ENCODE measurements at regions not wholly inside any gene's neighbourhood (a gene's known extent, or its start where the extent isn't known, plus 50 kb on each side); places are given as distances from the start of the nearest gene placed in this dataset.
"Not testable (repeated sequence)": the region's sequence is repeated elsewhere in the genome, so short reads cannot be mapped to it uniquely, and the experiment has no call there.

GRCh38 chr1:191511480-191511879 is 646.8 kb upstream of the RGS18 start:
- DNase-seq (ENCODE audit: low spot score); H3K4me2 ChIP-seq (ENCODE audit: low read depth, low read length); H3K27me3 ChIP-seq (ENCODE audit: control insufficient read depth in 1 of 2, insufficient read depth in 2 of 2, low read length in 2 of 2); H3K79me2 ChIP-seq (ENCODE audit: insufficient read depth, low read length); H3K4me3 ChIP-seq (replicated peaks in 1 of 3; ENCODE audit: insufficient read depth in 1 of 3, low read depth in 2 of 3, low read length in 3 of 3); H2AFZ ChIP-seq (ENCODE audit: low read length); in situ Hi-C loops (cut with HindIII; ENCODE audit: extremely low pct_ligation_motif_present, low pct_unique_long_range_greater_than_20kb); H3K9ac ChIP-seq (ENCODE audit: insufficient read depth, low read depth, low read length); H3K9me3 ChIP-seq (ENCODE audit: low read length); FAIRE-seq; ATAC-seq; intact Hi-C loops (cut with micrococcal nuclease; ENCODE audit: unreplicated experiment); CTCF ChIA-PET (ENCODE audit: low intra/inter-chr PET ratio, low total read pairs); H3K27ac ChIP-seq (ENCODE audit: extremely low read length, insufficient read depth, low read length); POLR2A ChIA-PET; BruUV-seq (replicated peaks); H3K36me3 ChIP-seq (replicated peaks in 1 of 2; ENCODE audit: control insufficient read depth in 1 of 2, insufficient read depth in 2 of 2, low read length in 2 of 2); H3K4me1 ChIP-seq (ENCODE audit: insufficient read depth, low read length); H4K20me1 ChIP-seq (ENCODE audit: insufficient read depth, low read length): not testable (repeated sequence)
- 17% methylated on average over 3 of the region's 3 CpGs for WGBS (ENCODE audit: low lambda C conversion rate)

GRCh38 chr1:191517826-191518225 is 640.4 kb upstream of the RGS18 start:
- BruUV-seq (replicated peaks), result no TSS peak
- H3K4me2 ChIP-seq (ENCODE audit: low read depth, low read length), result no peak overlapping the region
- DNase-seq (ENCODE audit: low spot score), result no peak
- H2AFZ ChIP-seq (ENCODE audit: low read length), result no peak overlapping the region
- no peak for FAIRE-seq
- POLR2A ChIA-PET, result no interaction called here
- ATAC-seq, result no peak
- TF ChIP-seq ZNF782 (CRISPR knock-in tag; IDR thresholded peaks at IDR 0.05; ENCODE audit: borderline replicate concordance), result no peak
- no peak for TF ChIP-seq TRAFD1 (CRISPR knock-in tag; IDR thresholded peaks at IDR 0.05; ENCODE audit: borderline replicate concordance)
- TF ChIP-seq ZKSCAN5 (CRISPR knock-in tag; IDR thresholded peaks at IDR 0.05), result no peak
- TF ChIP-seq DR1 (CRISPR knock-in tag; IDR thresholded peaks at IDR 0.05), result no peak
- TF ChIP-seq ZNF766 (CRISPR knock-in tag; IDR thresholded peaks at IDR 0.05; ENCODE audit: borderline replicate concordance), result no peak
- TF ChIP-seq SRSF4 (IDR thresholded peaks at IDR 0.05; ENCODE audit: low read depth, low read length, poor library complexity, severe bottlenecking), result no peak
- TF ChIP-seq ZNF510 (CRISPR knock-in tag; IDR thresholded peaks at IDR 0.05; ENCODE audit: low read depth), result no peak
- TF ChIP-seq KAT2B (IDR thresholded peaks at IDR 0.05; ENCODE audit: borderline replicate concordance, low read depth, low read length), result no peak
- TF ChIP-seq MXI1 (IDR thresholded peaks at IDR 0.05; ENCODE audit: borderline replicate concordance, low read depth, low read length), result no peak
- TF ChIP-seq ZNF740 (CRISPR knock-in tag; IDR thresholded peaks at IDR 0.05), result no peak
- TF ChIP-seq ELF3 (CRISPR knock-in tag; IDR thresholded peaks at IDR 0.05), result no peak
- TF ChIP-seq ZNF605 (CRISPR knock-in tag; IDR thresholded peaks at IDR 0.05), result no peak
- TF ChIP-seq ZBTB39 (CRISPR knock-in tag; IDR thresholded peaks at IDR 0.05), result no peak
- TF ChIP-seq ZNF30 (CRISPR knock-in tag; IDR thresholded peaks at IDR 0.05), result no peak
- TF ChIP-seq GTF2F1 (IDR thresholded peaks at IDR 0.05; ENCODE audit: low read length), result no peak
- no peak for TF ChIP-seq MIER3 (CRISPR knock-in tag; IDR thresholded peaks at IDR 0.05; ENCODE audit: borderline replicate concordance)
- no peak for TF ChIP-seq ATM (IDR thresholded peaks at IDR 0.05; ENCODE audit: borderline replicate concordance)
- no peak for TF ChIP-seq ZNF329 (CRISPR knock-in tag; IDR thresholded peaks at IDR 0.05; ENCODE audit: low read depth)
- H3K4me1 ChIP-seq (ENCODE audit: insufficient read depth, low read length), result no peaks in the 10 kb centered on the region
- H3K9me3 ChIP-seq (ENCODE audit: low read length), result no peaks in the 10 kb centered on the region
- CTCF ChIA-PET (ENCODE audit: low intra/inter-chr PET ratio, low total read pairs), result no interaction called here
- no peaks in the 10 kb centered on the region for H3K27me3 ChIP-seq (ENCODE audit: control insufficient read depth in 1 of 2, insufficient read depth in 2 of 2, low read length in 2 of 2)
- no peak overlapping the region for H3K4me3 ChIP-seq (replicated peaks in 1 of 3; ENCODE audit: insufficient read depth in 1 of 3, low read depth in 2 of 3, low read length in 3 of 3)
- H3K79me2 ChIP-seq (ENCODE audit: insufficient read depth, low read length), result no peaks in the 10 kb centered on the region
- H3K9ac ChIP-seq (ENCODE audit: insufficient read depth, low read depth, low read length), result no peak overlapping the region
- in situ Hi-C loops (cut with HindIII; ENCODE audit: extremely low pct_ligation_motif_present, low pct_unique_long_range_greater_than_20kb) (no loop called here), intact Hi-C loops (cut with micrococcal nuclease; ENCODE audit: unreplicated experiment) (no loop called here)
- H3K36me3 ChIP-seq (replicated peaks in 1 of 2; ENCODE audit: control insufficient read depth in 1 of 2, insufficient read depth in 2 of 2, low read length in 2 of 2), result no peaks in the 10 kb centered on the region
- no peak overlapping the region for H3K27ac ChIP-seq (ENCODE audit: extremely low read length, insufficient read depth, low read length)
- no peaks in the 10 kb centered on the region for H4K20me1 ChIP-seq (ENCODE audit: insufficient read depth, low read length)

Data from HepG2 (cell line).